ENCODE measurements at regions not wholly inside any gene's neighbourhood (a gene's known extent, or its start where the extent isn't known, plus 50 kb on each side); places are given as distances from the start of the nearest gene placed in this dataset.

- DNase-seq = no peak
Observed at GRCh38 chr18:78128004-78128403, 851.6 kb upstream of the SALL3 start.

DNA sequence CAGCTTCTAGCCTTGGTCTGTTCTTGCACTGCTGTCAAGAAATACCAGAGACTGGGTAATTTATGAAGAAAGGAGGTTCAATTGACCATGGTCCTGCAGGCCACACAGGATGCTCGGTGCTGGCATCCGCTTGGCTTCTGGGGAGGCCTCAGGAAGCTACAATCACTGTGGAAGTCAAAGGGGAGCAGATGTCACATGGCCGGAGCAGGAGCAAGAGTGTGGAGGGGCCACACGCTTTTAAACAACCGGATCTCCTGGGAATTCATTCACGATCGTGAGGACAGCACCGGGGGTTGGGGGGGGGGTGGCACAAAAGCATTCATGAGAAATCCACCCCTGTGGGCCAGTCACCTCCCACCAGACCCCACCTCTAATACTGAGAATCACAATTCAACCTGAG is 850.4 kb upstream of the SALL3 start:
- no peak for DNase-seq

DNA sequence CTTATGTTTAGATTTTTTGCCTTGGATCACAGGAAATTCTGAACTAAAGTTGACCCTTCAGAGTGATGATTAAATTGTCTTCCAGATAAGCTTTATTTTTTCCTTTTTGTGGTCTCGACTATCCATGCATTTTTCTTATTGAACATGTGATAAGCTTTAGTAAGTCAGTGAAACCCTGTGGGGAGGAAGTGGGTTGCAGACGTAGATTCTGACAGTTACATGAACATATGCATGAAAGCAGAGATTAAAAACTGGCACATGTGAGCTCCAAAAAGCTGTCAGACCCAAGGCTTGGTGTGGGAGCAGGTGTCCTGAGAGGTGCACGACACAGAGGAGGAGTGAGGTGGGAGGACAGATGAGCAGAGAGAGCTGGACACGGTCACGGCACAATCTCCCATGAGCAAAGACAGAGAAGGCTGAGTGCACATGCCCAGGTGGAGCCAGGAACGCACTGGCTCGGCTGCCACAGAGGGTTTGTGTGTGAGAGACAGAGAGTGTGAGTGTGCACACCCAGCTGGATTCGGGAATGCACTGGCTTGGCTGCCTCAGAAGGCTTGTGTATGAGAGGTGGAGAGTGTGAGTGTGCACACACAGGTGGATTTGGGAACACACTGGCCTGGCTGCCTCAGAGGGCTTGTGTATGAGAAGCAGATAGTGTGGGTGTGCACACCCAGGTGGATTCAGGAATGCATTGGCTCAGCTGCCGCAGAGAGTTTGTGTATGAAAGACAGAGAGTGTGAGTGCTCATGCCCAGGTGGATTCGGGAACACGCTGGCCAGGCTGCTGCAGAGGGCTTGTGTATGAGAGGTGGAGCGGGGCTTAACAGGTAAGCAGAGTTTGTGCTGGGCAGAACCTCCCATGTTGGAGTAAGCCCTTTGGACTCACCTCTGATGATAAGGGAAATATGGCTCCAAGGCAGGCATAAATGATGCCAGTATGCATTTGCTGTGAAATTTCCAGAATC is 849.1 kb upstream of the SALL3 start:
- no peak for DNase-seq

DNA sequence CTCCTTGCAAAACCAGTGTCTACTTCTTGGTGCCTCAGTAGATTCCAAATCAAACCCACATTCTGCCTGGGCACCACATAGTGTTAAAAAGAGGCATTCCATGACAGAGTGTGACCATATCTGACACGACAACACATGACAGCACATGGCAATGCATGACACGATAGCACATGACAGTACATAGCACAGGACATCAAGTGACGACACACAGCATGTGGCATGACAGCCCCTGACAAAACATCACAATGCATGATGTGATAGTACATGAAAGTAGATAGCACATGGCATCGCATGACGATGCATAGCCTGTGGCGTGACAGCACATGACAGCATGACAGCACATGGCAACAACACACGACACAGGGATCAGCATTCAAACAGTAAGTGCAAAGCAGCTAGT is 845.9 kb upstream of the SALL3 start:
- no peak for DNase-seq

DNA sequence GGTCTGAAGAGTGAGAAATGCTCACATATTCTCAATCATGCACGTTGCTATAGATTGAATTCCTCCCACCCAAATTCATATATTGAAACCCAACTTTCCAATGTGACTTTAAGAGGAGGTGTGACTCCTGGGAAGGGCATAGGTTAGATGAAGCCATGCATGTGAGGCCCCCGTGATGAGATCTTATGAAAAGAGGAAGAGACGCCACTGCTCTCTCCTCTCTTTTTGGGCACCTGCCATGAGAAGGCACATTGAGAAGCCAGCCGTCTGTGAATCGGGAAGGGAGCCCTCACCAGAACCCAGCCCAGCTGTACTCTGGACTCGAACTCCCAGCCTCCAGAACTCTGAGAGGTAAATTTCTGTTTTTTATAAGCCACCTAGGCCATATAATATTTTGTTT is 842.6 kb upstream of the SALL3 start:
- no peak for DNase-seq

DNA sequence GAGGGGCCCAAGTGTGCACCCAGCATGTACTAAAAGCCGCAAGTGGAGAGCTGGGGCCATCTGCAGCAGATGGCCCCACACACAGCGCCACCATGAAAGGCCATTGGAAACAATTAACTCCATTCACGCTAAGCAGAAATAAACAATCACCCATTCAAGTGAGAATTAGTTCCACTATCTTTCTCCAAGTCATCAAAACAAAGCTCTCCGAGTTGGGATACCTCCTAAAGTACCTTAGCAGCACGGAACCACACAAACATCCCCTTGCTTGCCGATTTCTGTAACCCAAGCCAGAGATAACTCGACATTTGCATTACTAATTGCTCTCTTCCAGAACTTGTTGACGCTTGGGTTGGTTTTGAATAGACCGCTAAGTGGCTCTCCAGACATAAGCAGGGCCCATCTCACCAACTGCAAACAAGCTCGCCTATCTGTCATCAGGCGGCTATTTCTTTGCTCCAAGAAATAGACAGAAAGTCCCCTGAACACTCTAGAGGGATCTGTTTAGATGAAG is 840.6 kb upstream of the SALL3 start:
- no peak for DNase-seq

GRCh38 chr18:78140294-78140693 is 839.3 kb upstream of the SALL3 start:
- DNase-seq = no peak

- no peak for DNase-seq
Observed at GRCh38 chr18:78144669-78145068, 834.9 kb upstream of the SALL3 start.

GRCh38 chr18:78145096-78145495 is 834.5 kb upstream of the SALL3 start:
- no peak for DNase-seq

DNA sequence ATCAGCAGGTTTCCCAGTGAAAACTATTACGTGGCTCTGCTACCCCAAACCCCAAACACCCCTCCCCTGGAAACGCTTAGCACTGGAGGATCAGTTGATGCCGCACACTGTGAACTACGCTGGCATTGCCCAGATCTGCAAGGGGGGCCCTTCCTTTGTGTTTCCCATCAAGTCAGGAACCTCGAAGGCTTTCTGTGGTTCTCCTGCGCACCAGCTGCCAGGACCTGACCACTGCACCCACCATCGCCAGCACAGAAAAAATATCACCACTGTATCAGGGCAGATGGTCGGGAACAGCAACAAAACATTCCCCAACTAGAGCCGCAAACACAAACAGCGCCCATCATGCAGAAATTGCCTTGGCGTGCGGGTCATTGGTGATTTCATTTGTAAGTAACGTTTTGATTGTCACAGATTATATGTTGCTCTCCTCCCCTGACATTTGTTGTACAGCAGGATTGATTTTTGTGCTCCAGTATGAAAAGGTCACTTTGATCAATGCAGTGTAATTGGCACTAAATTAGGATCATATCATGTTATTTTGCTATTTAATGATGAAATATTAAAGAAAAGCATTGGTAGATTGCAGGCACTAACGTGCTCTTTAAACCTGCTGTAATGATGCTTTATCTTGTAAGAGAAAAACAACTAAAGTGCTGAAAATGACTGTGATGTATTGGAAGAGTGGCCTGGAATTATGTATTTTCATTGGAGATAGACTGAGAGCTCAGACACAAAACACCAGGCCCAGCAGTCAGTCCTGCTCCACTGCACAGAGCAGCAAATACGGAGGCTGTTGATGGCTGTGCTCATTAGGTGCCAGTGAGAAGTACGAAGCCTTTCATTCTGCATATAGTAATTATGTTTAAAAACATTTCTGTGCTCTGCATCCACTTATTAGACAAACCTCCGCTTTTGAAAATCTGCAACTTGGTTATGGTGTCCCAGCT is 833.2 kb upstream of the SALL3 start:
- no peak for DNase-seq

DNA sequence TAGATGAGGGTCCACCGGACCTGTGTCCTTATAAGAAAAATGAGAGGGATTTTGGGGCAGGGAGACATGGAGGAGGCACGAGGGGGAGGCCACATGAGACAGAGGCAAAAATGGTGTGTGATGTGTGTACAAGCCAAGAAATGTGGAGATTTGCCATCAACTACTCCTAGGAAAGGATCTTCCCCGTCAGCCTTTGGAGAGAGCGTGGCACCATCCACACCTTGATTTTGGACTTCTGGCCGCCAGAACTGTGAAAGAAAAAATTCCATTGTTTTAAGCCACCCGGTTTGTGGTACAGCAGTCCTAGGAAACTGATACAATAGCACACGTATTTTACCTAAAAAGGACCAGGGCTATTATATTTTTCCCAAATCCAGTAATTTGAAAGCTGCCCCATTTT is 829.0 kb upstream of the SALL3 start:
- DNase-seq = no peak

DNA sequence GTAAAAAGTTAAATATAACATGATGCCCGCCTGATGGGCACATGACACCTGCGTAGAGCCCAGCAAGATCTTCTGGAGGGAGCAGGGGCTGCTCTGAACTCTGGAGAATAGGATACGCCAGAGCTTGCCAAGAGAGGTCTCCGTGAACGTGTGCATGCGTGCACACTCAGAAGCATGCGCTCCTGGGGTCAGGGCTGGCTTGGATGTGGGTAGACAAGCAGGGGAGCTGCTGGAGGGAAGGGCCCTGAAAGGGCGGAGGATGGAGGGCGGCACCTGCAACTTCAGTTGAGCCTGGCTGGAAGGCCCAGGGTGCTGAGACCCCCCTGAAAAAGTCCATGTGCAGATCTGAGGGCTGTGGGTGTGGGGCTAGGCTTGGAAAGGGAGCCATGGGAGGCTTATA is 828.4 kb upstream of the SALL3 start:
- no peak for DNase-seq

DNA sequence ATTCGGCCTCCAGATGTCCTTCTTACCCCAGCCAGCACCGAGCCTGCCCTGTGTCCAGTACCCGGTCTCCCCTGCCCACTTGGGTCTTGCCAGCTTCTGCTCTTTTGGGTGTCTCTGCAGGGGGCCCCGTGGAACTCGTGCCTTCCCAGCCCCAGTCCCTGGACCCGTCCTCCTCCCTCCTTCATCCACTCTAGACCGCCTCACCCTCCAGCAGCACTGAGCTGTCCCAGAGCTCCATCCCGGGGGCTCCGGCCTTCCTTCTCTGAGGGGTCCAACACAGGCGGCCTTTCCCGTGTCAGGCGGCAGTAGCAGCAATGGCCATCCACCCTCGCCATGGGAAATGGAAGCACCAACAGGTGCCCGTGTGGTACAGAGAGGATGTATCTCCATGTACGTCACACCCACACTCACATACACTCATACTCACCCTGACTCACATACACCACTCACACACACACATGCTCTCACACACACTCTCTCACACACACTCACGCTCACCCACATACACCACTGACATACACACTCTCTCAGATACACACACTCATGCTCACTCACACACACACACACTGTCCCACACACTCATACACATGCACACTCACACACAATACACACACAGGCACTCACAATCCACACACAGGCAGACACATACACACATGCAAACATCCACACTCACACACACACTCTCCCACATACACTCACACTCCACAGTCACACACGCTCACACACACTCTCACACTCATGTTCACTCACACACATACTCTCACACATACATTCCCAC is 827.5 kb upstream of the SALL3 start:
- DNase-seq = no peak

- DNase-seq = no peak
Observed at GRCh38 chr18:78153362-78153761, 826.3 kb upstream of the SALL3 start.

DNA sequence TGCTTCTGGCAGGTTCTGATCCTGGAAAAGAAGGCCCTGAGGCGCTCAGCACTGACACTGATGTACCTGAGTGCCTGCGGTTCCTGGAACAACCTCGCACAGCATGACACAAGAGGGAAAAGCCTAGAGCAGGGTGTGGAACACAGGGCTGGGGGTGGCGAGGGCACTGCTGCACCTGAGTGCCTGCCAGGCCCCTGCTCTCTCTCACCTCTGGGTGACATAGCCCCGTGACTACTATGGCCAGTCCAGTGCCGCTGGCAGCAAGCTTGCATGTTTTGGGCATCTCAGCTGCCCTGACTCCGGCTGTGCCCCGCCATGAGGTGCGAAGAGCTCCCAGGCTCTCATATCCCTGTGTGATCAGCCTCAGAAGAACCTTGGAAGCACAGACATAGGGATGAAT is 825.2 kb upstream of the SALL3 start:
- no peak for DNase-seq

- DNase-seq = no peak
Observed at GRCh38 chr18:78154853-78155252, 824.8 kb upstream of the SALL3 start.

- DNase-seq = no peak
Observed at GRCh38 chr18:78156466-78156865, 823.2 kb upstream of the SALL3 start.

- DNase-seq = no peak
Observed at GRCh38 chr18:78158943-78159342, 820.7 kb upstream of the SALL3 start.

DNA sequence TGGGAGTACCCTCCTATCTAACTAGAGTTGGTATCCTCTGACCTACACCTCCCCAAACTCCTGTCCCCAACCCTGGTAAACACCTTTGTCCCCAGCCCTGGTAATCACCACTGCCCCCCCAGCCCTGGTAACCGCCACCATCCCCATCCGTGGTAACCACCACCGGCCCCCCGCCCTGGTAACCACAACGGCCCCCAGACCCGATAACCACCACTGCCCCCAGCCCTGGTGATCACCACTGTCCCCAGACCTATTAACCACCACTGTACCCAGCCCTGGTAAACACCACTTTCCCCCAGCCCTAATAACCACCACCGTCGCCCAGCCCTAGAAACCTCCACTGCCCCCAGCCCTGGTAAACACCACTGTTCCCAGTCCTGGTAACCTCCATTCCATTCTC is 820.2 kb upstream of the SALL3 start:
- no peak for DNase-seq

GRCh38 chr18:78160961-78161656 is 818.5 kb upstream of the SALL3 start:
- DNase-seq = peak; percentile 24

- no peak for DNase-seq
Observed at GRCh38 chr18:78165525-78165924, 814.1 kb upstream of the SALL3 start.

- DNase-seq = no peak
Observed at GRCh38 chr18:78168526-78168925, 811.1 kb upstream of the SALL3 start.

Measured in COR-L47 (cell line).